Body of pancreas (tissue), 4 donors: ENCODE measurements at regions not wholly inside any gene's neighbourhood (a gene's known extent, or its start where the extent isn't known, plus 50 kb on each side); places are given as distances from the start of the nearest gene placed in this dataset.

Source experiments
- CTCF ChIP-seq, 7 experiments: fragments of 450-650 bp in 4 of 7; fragments of 200-600 bp in 3 of 7; sonication (generic) in 3 of 7; IDR thresholded peaks; one replicate each; pipeline ENCODE4 v1.5.1; 2016 to 2019; ENCODE audit warnings: antibody characterized with exemption in 7 of 7
- POLR2A ChIP-seq, 3 donors: fragments of 450-650 bp; IDR thresholded peaks; one replicate each; pipeline ENCODE4 v1.6.1; 2016; ENCODE audit warnings: antibody characterized with exemption in 3 of 3, mild to moderate bottlenecking in 2 of 3

- no peak for TF ChIP-seq CTCF (IDR thresholded peaks at IDR 0.05)
- TF ChIP-seq POLR2A (IDR thresholded peaks at IDR 0.05) = no peak
Observed at GRCh38 chr9:20187318-20187717, 398.5 kb upstream of the SLC24A2 start.
